Gastroesophageal sphincter (tissue), 3 donors: ENCODE measurements at regions not wholly inside any gene's neighbourhood (a gene's known extent, or its start where the extent isn't known, plus 50 kb on each side); places are given as distances from the start of the nearest gene placed in this dataset.

Source experiments
- POLR2A ChIP-seq, 2 donors: fragments of 450-650 bp; IDR thresholded peaks; one replicate each; pipeline ENCODE4 v1.6.1; 2017; ENCODE audit warnings: antibody characterized with exemption in 2 of 2, mild to moderate bottlenecking in 2 of 2, moderate library complexity in 1 of 2
- POLR2AphosphoS5 ChIP-seq: sonication (generic); formaldehyde crosslinking; IDR thresholded peaks from one replicate; pipeline ENCODE4 v1.6.1; 2017; ENCODE audit warnings: antibody characterized with exemption
- TF ChIP-seq, protein P1 (sequence below), 4 experiments: fragments of 200-600 bp in 2 of 4; fragments of 450-650 bp in 2 of 4; sonication (generic) in 1 of 4; IDR thresholded peaks; one replicate each; pipeline ENCODE4 v1.5.1; 2017 to 2019; ENCODE audit warnings: antibody characterized with exemption in 4 of 4, mild to moderate bottlenecking in 2 of 4, moderate library complexity in 2 of 4

DNA sequence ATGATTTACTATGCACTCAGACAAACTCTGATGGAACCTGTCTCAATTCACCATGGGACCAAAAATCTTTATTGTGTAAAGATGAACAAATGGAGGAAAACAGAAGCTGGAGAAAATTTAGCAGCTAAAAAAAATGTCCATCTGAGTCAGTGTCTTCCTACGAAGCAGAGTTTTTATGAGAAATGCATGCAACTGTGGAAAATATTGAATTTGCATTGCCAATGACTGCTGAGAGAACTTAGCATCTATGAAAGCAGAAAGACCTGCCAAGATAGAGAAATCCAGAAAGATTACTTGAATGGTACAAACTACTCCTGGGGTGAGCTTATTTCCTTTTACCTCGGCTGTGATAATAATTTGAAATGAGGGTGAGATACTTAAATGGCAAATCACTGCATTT, 289.7 kb upstream of the GCFC2 start:
- no peak for TF ChIP-seq POLR2A (IDR thresholded peaks at IDR 0.05)
- no peak for TF ChIP-seq POLR2AphosphoS5
- TF ChIP-seq, protein P1, sequence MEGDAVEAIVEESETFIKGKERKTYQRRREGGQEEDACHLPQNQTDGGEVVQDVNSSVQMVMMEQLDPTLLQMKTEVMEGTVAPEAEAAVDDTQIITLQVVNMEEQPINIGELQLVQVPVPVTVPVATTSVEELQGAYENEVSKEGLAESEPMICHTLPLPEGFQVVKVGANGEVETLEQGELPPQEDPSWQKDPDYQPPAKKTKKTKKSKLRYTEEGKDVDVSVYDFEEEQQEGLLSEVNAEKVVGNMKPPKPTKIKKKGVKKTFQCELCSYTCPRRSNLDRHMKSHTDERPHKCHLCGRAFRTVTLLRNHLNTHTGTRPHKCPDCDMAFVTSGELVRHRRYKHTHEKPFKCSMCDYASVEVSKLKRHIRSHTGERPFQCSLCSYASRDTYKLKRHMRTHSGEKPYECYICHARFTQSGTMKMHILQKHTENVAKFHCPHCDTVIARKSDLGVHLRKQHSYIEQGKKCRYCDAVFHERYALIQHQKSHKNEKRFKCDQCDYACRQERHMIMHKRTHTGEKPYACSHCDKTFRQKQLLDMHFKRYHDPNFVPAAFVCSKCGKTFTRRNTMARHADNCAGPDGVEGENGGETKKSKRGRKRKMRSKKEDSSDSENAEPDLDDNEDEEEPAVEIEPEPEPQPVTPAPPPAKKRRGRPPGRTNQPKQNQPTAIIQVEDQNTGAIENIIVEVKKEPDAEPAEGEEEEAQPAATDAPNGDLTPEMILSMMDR (IDR thresholded peaks at IDR 0.05): no peak
